ENCODE measurements at regions not wholly inside any gene's neighbourhood (a gene's known extent, or its start where the extent isn't known, plus 50 kb on each side); places are given as distances from the start of the nearest gene placed in this dataset.

DNA sequence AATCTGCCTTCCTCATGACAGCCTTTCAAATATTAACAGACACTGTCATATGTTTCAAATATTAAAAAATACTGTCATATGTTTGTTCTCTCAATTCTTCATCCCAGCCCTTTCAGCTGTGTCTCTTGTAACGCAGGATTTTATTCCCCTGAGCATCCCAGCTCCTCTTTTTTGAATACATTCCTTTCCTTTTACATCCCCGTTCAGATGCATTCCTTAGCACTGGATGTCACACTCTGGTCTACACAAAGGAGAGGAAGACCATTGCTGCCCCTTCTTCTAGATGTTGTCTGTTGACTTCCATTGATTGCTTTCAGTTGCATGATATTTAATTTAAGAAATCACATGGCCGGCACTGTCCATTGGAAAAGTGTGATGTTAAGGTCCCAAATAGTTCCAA lies 117.4 kb upstream of the PAXBP1 start:
- TF ChIP-seq, protein P1, sequence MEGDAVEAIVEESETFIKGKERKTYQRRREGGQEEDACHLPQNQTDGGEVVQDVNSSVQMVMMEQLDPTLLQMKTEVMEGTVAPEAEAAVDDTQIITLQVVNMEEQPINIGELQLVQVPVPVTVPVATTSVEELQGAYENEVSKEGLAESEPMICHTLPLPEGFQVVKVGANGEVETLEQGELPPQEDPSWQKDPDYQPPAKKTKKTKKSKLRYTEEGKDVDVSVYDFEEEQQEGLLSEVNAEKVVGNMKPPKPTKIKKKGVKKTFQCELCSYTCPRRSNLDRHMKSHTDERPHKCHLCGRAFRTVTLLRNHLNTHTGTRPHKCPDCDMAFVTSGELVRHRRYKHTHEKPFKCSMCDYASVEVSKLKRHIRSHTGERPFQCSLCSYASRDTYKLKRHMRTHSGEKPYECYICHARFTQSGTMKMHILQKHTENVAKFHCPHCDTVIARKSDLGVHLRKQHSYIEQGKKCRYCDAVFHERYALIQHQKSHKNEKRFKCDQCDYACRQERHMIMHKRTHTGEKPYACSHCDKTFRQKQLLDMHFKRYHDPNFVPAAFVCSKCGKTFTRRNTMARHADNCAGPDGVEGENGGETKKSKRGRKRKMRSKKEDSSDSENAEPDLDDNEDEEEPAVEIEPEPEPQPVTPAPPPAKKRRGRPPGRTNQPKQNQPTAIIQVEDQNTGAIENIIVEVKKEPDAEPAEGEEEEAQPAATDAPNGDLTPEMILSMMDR (IDR thresholded peaks at IDR 0.05; ENCODE audit: low read depth, low read length, missing input control) = no peak
- TF ChIP-seq GABPA (IDR thresholded peaks at IDR 0.05 in 1 of 2, conservative IDR thresholded peaks at IDR 0.05 in 1 of 2) = no peak
- no peak for TF ChIP-seq SP1 (IDR thresholded peaks at IDR 0.05)
- no peak for TF ChIP-seq RXRA (IDR thresholded peaks at IDR 0.05)
- TF ChIP-seq, protein P2, sequence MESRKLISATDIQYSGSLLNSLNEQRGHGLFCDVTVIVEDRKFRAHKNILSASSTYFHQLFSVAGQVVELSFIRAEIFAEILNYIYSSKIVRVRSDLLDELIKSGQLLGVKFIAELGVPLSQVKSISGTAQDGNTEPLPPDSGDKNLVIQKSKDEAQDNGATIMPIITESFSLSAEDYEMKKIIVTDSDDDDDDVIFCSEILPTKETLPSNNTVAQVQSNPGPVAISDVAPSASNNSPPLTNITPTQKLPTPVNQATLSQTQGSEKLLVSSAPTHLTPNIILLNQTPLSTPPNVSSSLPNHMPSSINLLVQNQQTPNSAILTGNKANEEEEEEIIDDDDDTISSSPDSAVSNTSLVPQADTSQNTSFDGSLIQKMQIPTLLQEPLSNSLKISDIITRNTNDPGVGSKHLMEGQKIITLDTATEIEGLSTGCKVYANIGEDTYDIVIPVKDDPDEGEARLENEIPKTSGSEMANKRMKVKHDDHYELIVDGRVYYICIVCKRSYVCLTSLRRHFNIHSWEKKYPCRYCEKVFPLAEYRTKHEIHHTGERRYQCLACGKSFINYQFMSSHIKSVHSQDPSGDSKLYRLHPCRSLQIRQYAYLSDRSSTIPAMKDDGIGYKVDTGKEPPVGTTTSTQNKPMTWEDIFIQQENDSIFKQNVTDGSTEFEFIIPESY (IDR thresholded peaks at IDR 0.05) = no peak
- TF ChIP-seq TAF1 (conservative IDR thresholded peaks at IDR 0.05) = no peak
- TF ChIP-seq, protein P3, sequence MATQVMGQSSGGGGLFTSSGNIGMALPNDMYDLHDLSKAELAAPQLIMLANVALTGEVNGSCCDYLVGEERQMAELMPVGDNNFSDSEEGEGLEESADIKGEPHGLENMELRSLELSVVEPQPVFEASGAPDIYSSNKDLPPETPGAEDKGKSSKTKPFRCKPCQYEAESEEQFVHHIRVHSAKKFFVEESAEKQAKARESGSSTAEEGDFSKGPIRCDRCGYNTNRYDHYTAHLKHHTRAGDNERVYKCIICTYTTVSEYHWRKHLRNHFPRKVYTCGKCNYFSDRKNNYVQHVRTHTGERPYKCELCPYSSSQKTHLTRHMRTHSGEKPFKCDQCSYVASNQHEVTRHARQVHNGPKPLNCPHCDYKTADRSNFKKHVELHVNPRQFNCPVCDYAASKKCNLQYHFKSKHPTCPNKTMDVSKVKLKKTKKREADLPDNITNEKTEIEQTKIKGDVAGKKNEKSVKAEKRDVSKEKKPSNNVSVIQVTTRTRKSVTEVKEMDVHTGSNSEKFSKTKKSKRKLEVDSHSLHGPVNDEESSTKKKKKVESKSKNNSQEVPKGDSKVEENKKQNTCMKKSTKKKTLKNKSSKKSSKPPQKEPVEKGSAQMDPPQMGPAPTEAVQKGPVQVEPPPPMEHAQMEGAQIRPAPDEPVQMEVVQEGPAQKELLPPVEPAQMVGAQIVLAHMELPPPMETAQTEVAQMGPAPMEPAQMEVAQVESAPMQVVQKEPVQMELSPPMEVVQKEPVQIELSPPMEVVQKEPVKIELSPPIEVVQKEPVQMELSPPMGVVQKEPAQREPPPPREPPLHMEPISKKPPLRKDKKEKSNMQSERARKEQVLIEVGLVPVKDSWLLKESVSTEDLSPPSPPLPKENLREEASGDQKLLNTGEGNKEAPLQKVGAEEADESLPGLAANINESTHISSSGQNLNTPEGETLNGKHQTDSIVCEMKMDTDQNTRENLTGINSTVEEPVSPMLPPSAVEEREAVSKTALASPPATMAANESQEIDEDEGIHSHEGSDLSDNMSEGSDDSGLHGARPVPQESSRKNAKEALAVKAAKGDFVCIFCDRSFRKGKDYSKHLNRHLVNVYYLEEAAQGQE (IDR thresholded peaks at IDR 0.05) = no peak
- TF ChIP-seq RAD21 (IDR thresholded peaks at IDR 0.05) = no peak
- TF ChIP-seq, protein P4, sequence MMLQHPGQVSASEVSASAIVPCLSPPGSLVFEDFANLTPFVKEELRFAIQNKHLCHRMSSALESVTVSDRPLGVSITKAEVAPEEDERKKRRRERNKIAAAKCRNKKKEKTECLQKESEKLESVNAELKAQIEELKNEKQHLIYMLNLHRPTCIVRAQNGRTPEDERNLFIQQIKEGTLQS (IDR thresholded peaks at IDR 0.05) = no peak
- no peak for TF ChIP-seq FOXA2 (IDR thresholded peaks at IDR 0.05)
- TF ChIP-seq, protein P5, sequence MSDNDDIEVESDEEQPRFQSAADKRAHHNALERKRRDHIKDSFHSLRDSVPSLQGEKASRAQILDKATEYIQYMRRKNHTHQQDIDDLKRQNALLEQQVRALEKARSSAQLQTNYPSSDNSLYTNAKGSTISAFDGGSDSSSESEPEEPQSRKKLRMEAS (IDR thresholded peaks at IDR 0.05) = no peak
